Keratinocyte (primary cell): ENCODE measurements at regions not wholly inside any gene's neighbourhood (a gene's known extent, or its start where the extent isn't known, plus 50 kb on each side); places are given as distances from the start of the nearest gene placed in this dataset.

Source experiments
- DNase-seq: peaks from one replicate; pipeline ENCODE4 v3.0.0-alpha.2; 2011; ENCODE audit warnings: low read depth, missing footprints, low spot score
- FAIRE-seq: peaks from 2 replicates; lab custom pipeline; 2011; peaks lifted over from hg19 to GRCh38; lab: Jason Lieb, UNC
- H2AFZ ChIP-seq: 2 replicates; pipeline ENCODE4 v1.6.0; 2012; ENCODE audit warnings: low read length, control low read depth, inconsistent platforms; ENCODE audit not compliant: control insufficient read depth
- H3K27ac ChIP-seq: 2 replicates; pipeline ENCODE4 v1.5.1; 2011; ENCODE audit warnings: low read length; ENCODE audit not compliant: control insufficient read depth, insufficient read depth
- H3K27me3 ChIP-seq: 3 replicates; pipeline ENCODE4 v1.6.0; 2011; ENCODE audit warnings: low read length; ENCODE audit not compliant: control insufficient read depth, insufficient read depth; ENCODE audit errors: extremely low read depth
- H3K36me3 ChIP-seq, 2 experiments: 2 replicates in 1 of 2; 3 replicates in 1 of 2; pipeline ENCODE4 v1.5.1; 2011; ENCODE audit warnings: low read length in 2 of 2, mild to moderate bottlenecking in 1 of 2; ENCODE audit not compliant: control insufficient read depth in 2 of 2, insufficient read depth in 2 of 2; ENCODE audit errors: extremely low read depth in 1 of 2
- H3K4me1 ChIP-seq: 3 replicates; pipeline ENCODE4 v1.5.1; 2011; ENCODE audit warnings: low read length; ENCODE audit not compliant: control insufficient read depth, insufficient read depth; ENCODE audit errors: extremely low read depth
- H3K4me2 ChIP-seq: 3 replicates; pipeline ENCODE4 v1.6.0; 2011; ENCODE audit warnings: low read depth, low read length; ENCODE audit not compliant: control insufficient read depth, insufficient read depth; ENCODE audit errors: extremely low read depth
- H3K4me3 ChIP-seq, 3 experiments: fragments of 200-600 bp in 1 of 3; sonication (generic) in 1 of 3; 2 replicates in 2 of 3; 3 replicates in 1 of 3; pipeline ENCODE4 v1.5.1; 2011 to 2016; ENCODE audit warnings: low read length in 3 of 3, mild to moderate bottlenecking in 3 of 3, control low read depth in 2 of 3, inconsistent platforms in 1 of 3, low read depth in 1 of 3, mixed read lengths in 1 of 3, mixed run types in 1 of 3, moderate library complexity in 1 of 3; ENCODE audit not compliant: control insufficient read depth in 2 of 3, insufficient read depth in 2 of 3; ENCODE audit errors: extremely low read depth in 1 of 3
- H3K79me2 ChIP-seq: 2 replicates; pipeline ENCODE4 v1.6.0; 2012; ENCODE audit warnings: low read length; ENCODE audit not compliant: control insufficient read depth, insufficient read depth
- H3K9ac ChIP-seq: 3 replicates; pipeline ENCODE4 v1.6.0; 2011; ENCODE audit warnings: low read length; ENCODE audit not compliant: control insufficient read depth, insufficient read depth; ENCODE audit errors: extremely low read depth
- H3K9me1 ChIP-seq: 3 replicates; pipeline ENCODE4 v1.6.0; 2011; ENCODE audit warnings: low read length; ENCODE audit not compliant: control insufficient read depth, insufficient read depth; ENCODE audit errors: extremely low read depth
- H3K9me3 ChIP-seq: 2 replicates; pipeline ENCODE4 v1.5.1; 2012; ENCODE audit warnings: low read depth, low read length; ENCODE audit not compliant: control insufficient read depth
- H4K20me1 ChIP-seq: 3 replicates; pipeline ENCODE4 v1.6.0; 2011; ENCODE audit warnings: low read length; ENCODE audit not compliant: control insufficient read depth, insufficient read depth; ENCODE audit errors: extremely low read depth
- EZH2 ChIP-seq: IDR thresholded peaks from one replicate; pipeline ENCODE4 v1.6.1; 2012; ENCODE audit warnings: inconsistent platforms, mild to moderate bottlenecking, low read length, moderate library complexity
- dilution Hi-C: fragments of 300-500 bp; cut with MboI; formaldehyde crosslinking; loops from one replicate; pipeline ENCODE4 v1.7.0; 2020; ENCODE audit warnings: low sequenced_read_pairs; ENCODE audit not compliant: extremely low pct_ligation_motif_present
- TF ChIP-seq, protein P1 (sequence below), 3 experiments: IDR thresholded peaks in 1 of 3; conservative IDR thresholded peaks in 1 of 3; optimal IDR thresholded peaks in 1 of 3; 2 replicates in 2 of 3; 3 replicates in 1 of 3; pipeline versions ENCODE3 to v1.5.1; 2011; ENCODE audit warnings: low read length in 3 of 3, mild to moderate bottlenecking in 3 of 3, moderate library complexity in 2 of 3, control low read depth in 1 of 3, inconsistent platforms in 1 of 3; ENCODE audit not compliant: insufficient read depth in 2 of 3; ENCODE audit errors: extremely low read depth in 1 of 3

DNA sequence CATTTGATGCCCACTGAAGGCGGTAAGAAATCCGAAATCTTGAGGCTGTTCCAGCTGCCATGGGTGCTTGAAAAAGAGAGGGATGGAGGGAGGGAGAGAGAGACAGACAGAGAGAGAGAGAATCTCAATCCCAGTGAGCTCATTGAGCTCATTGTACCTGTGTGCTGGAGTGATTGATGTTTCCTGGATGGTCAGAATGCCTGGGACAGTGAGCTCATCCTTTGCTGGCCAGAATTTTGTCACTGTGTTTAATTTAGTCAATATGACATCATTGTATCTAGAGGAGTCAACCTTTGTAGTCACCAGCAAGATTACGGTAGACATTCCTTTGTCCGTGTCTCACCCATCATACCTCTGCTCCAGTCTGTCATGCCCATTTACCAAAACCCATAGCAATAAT lies 625.4 kb upstream of the POM121L12 start:
- Histone ChIP-seq H3K4me1 (no peaks in the 10 kb centered on the region), H3K4me2 (no peak overlapping the region), H4K20me1 (no peaks in the 10 kb centered on the region), H3K4me3 (no peak overlapping the region), H3K9ac (no peak overlapping the region), H2AFZ (no peak overlapping the region), H3K27ac (no peak overlapping the region), H3K36me3 (no peaks in the 10 kb centered on the region), H3K27me3 (no peaks in the 10 kb centered on the region), H3K9me3 (no peaks in the 10 kb centered on the region), H3K79me2 (no peaks in the 10 kb centered on the region), H3K9me1 (no peaks in the 10 kb centered on the region)
- dilution Hi-C loops: no loop called here
- no peak for TF ChIP-seq EZH2
- TF ChIP-seq, protein P1, sequence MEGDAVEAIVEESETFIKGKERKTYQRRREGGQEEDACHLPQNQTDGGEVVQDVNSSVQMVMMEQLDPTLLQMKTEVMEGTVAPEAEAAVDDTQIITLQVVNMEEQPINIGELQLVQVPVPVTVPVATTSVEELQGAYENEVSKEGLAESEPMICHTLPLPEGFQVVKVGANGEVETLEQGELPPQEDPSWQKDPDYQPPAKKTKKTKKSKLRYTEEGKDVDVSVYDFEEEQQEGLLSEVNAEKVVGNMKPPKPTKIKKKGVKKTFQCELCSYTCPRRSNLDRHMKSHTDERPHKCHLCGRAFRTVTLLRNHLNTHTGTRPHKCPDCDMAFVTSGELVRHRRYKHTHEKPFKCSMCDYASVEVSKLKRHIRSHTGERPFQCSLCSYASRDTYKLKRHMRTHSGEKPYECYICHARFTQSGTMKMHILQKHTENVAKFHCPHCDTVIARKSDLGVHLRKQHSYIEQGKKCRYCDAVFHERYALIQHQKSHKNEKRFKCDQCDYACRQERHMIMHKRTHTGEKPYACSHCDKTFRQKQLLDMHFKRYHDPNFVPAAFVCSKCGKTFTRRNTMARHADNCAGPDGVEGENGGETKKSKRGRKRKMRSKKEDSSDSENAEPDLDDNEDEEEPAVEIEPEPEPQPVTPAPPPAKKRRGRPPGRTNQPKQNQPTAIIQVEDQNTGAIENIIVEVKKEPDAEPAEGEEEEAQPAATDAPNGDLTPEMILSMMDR (optimal IDR thresholded peaks at IDR 0.05 in 1 of 3, IDR thresholded peaks at IDR 0.05 in 1 of 3, conservative IDR thresholded peaks at IDR 0.05 in 1 of 3; ENCODE audit: extremely low read depth in 1 of 3, insufficient read depth in 2 of 3, low read length in 3 of 3): no peak
- no peak for DNase-seq
- FAIRE-seq: no peak

DNA sequence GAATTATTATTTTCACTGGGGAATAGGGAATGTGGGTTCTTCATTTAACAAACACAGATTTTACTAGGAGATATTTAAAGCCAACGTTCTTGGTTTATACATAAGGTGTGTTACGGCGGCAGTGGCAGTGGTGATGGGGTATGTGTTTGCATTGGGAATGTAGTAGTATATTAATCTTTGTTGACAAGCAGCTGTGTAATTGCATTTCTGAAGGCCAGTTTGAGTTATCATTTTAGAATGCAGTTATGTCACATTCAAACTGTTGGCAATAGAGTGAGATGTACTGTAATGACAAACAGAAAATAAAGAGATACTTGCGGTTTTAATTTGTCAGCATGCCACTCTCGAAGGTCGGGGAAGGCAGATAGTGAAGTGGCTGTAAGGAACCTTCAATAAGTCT lies 628.6 kb upstream of the POM121L12 start:
- Histone ChIP-seq H3K9me3 (no peaks in the 10 kb centered on the region), H3K9me1 (no peaks in the 10 kb centered on the region), H3K27me3 (no peaks in the 10 kb centered on the region), H4K20me1 (no peaks in the 10 kb centered on the region), H3K4me2 (no peak overlapping the region), H3K27ac (no peak overlapping the region), H3K9ac (no peak overlapping the region), H3K79me2 (no peaks in the 10 kb centered on the region), H3K36me3 (no peaks in the 10 kb centered on the region), H3K4me3 (no peak overlapping the region), H2AFZ (no peak overlapping the region), H3K4me1 (no peaks in the 10 kb centered on the region)
- no peak for DNase-seq
- dilution Hi-C loops: no loop called here
- TF ChIP-seq, protein P1 (optimal IDR thresholded peaks at IDR 0.05 in 1 of 3, IDR thresholded peaks at IDR 0.05 in 1 of 3, conservative IDR thresholded peaks at IDR 0.05 in 1 of 3; ENCODE audit: extremely low read depth in 1 of 3, insufficient read depth in 2 of 3, low read length in 3 of 3): no peak
- no peak for TF ChIP-seq EZH2
- FAIRE-seq: no peak
